Endothelial cell of umbilical vein (primary cell): ENCODE measurements at regions not wholly inside any gene's neighbourhood (a gene's known extent, or its start where the extent isn't known, plus 50 kb on each side); places are given as distances from the start of the nearest gene placed in this dataset.

ENCODE experiments used
- POLR2AphosphoS5 ChIP-seq: IDR thresholded peaks from 2 replicates; pipeline ENCODE4 v1.6.1; 2012; ENCODE audit warnings: low read depth, mild to moderate bottlenecking, control low read depth, low read length, moderate library complexity; ENCODE audit not compliant: insufficient read depth
- TF ChIP-seq, protein P1 (sequence below), 2 donors: IDR thresholded peaks; 1 replicate in 1 of 2; 2 replicates in 1 of 2; pipeline ENCODE4 v1.5.1; 2011; ENCODE audit warnings: low read length in 2 of 2, mild to moderate bottlenecking in 2 of 2, moderate library complexity in 2 of 2, control low read depth in 1 of 2, inconsistent platforms in 1 of 2, low read depth in 1 of 2; ENCODE audit not compliant: insufficient read depth in 1 of 2; ENCODE audit errors: extremely low read depth in 1 of 2

DNA sequence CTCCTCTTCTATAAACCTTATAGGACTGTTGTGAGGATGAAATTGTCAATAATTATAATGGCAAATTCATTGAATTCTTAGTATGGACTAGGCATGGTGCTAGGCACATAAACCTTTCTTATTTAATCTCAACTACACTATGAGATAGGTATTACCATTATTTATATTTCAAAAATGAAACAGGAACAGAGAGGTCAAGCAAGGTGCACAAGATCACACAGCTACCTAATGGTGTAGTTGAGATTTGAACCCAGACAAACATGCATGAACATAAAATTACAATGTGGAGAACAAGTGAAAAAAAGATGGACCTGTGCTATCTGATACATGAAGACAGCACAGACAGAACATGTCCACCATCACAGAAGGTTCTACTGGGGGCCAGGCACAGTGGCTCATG, 156.7 kb downstream of the AXIN2 start:
- TF ChIP-seq POLR2AphosphoS5, result no peak
- TF ChIP-seq, protein P1, sequence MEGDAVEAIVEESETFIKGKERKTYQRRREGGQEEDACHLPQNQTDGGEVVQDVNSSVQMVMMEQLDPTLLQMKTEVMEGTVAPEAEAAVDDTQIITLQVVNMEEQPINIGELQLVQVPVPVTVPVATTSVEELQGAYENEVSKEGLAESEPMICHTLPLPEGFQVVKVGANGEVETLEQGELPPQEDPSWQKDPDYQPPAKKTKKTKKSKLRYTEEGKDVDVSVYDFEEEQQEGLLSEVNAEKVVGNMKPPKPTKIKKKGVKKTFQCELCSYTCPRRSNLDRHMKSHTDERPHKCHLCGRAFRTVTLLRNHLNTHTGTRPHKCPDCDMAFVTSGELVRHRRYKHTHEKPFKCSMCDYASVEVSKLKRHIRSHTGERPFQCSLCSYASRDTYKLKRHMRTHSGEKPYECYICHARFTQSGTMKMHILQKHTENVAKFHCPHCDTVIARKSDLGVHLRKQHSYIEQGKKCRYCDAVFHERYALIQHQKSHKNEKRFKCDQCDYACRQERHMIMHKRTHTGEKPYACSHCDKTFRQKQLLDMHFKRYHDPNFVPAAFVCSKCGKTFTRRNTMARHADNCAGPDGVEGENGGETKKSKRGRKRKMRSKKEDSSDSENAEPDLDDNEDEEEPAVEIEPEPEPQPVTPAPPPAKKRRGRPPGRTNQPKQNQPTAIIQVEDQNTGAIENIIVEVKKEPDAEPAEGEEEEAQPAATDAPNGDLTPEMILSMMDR (IDR thresholded peaks at IDR 0.05; ENCODE audit: extremely low read depth in 1 of 2, insufficient read depth in 1 of 2, low read depth in 1 of 2, low read length in 2 of 2), result no peak
